ENCODE measurements at regions not wholly inside any gene's neighbourhood (a gene's known extent, or its start where the extent isn't known, plus 50 kb on each side); places are given as distances from the start of the nearest gene placed in this dataset.

- no peak for DNase-seq
These were observed 151.7 kb downstream of the FASLG start for GRCh38 chr1:172810480-172811175.

DNA sequence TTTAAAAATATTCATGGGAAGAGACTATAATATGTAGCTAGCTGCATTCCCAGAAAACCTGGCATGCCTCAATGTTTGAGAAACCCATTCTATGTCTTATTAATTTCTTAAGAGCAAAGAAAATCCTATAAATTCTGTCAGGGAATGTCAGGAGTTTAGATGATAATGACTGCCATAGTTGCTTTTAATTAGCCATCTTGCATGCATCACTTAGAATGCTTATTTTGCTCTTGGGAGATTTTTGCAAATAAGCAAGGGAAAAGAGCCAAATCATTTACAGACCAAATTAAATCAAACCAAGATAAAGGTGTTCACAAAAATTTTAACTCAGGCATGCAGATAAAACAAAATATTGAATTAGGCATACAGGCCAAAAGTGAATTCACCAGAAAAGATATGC, 152.8 kb downstream of the FASLG start:
- DNase-seq, result no peak

GRCh38 chr1:172812118-172812517, 153.2 kb downstream of the FASLG start:
- DNase-seq, result no peak

DNA sequence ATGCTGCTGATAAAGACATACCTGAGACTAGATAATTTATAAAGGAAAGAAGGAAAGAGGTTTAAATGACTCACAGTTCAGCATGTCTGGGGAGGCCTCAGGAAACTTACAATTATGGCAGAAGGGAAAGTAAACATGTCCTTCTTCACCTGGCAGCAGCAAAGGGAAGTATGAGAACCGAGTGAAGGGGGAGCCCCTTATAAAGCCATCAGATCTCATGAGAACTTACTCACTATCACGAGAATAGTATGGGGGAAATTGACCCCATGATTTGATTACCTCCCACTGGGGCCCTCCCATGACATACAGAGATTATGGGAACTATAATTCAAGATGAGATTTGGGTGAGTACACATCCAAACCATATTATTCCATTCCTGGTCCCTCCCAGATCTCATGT, 154.4 kb downstream of the FASLG start:
- no peak for DNase-seq

- no peak for DNase-seq
These were observed 155.5 kb downstream of the FASLG start for GRCh38 chr1:172814428-172814827.

GRCh38 chr1:172815740-172816139, 156.8 kb downstream of the FASLG start:
- DNase-seq, result no peak

GRCh38 chr1:172818841-172819527, 160.1 kb downstream of the FASLG start:
- DNase-seq, result no peak

- no peak for DNase-seq
These were observed 161.7 kb downstream of the FASLG start for GRCh38 chr1:172820475-172821158.

DNA sequence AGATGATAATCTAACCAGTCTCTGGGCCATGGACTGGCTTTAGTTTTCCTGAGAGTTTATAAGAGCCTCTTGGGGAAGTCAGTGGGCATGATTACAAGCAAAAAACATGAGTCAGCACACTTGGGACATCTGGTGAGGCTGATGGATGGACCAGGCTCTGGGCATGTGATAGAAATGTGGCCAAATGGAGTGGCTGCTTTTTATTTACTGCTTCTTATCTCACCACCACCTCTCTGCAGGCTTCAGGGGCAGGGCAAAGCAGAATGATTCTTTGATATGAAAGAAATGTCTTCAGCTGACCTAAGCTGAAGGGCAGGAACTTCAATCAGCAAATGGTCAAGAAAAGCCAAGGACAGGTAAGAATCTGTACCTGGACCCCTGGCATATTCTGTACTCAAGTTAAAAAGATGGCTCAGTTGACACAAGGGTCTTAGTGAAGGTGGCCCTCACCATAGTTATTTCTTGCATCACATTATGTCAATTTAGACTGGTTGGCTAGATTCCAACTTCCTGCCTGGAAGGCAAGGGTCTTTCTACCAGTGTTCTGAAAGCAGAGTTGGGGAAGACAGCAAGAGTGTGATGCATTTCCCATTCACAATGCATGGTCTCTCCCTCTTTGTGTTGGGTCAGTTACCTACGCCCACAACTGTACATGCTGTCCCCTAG, 162.8 kb downstream of the FASLG start:
- no peak for DNase-seq

DNA sequence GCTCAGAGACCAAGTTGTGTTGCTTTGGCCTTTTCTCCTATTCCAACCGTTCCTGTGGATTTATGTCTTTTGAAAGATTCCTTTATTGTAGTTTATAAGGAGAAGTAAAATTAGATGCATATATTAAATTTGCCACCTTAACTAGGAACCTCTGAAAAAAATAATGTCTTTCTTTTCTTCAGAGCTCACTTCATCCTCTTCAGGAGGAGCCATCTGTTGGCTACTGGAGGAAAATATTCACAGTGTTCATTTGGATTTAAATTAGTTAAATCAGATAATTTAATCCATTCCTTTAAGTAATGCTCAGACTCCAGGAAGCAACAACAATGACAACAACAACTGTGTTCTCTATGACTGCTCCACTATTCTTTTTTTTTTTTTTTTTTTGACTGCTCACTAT, 164.0 kb downstream of the FASLG start:
- DNase-seq, result no peak

DNA sequence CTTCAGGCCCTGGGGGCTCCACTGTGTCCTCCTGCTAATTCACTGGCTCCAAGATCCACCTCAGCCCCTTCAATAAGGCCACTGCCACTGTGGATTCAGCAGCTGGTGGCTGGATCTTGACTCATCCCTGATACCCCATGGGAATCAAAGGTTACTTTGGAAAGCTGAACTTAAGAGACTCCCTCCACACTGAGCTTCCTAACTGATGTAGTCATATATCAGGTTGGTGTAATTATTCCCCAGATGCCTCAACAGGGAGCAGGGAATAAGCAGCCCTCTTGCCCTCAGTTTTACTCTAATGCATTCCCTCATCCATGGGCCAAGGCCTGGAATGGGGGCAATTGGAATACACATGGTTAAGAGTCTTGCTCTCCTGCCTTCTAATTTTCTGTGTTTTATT, 164.6 kb downstream of the FASLG start:
- no peak for DNase-seq

DNA sequence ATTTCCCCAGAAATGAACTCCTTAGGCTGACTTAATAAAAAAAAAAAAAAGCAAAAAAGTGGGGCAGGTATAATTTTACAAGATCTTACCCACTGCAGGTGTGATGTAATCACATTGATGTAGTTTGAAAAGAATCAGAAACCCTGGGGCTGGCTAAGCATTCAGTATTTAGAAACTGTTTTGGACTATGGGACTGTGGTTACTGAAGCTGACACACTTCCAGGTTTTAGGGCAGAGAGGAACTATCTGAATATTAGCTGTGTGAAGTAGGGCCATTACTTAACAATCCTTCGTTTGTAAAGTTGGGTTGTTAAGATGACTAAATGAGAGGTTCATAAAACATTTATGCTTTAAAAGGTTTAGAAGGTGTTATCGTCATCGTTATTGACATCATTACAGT, 165.3 kb downstream of the FASLG start:
- DNase-seq, result no peak

DNA sequence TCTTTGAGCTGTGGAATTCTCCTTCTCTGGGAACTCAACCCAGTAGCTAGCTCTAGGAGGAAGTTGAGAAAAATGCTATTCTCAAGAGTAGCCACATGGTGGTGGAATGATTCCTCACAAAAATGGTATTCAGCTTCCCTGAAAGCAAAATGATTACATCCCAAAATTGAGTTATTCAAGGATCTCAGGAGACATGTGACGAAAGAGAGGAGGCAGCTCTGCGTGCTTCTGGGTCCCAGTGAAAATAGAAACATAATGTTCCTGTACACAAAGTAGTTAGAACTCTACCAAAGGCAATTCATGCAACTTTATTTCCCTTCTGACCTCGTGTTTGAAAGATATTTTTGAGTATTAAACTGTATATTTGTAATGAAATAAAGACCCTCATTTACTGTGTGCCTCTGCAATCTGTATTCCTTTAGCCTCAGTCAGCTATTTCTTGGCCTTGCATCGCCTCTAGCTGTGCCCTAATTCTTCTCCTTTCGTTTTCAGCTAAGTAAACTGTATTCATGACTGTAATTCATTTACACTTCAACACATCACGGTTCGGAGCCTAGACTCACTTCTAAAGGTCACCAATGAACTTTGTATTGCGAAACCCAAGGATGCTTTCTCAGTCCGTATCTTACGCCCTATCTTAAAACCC, 167.3 kb downstream of the FASLG start:
- DNase-seq, result no peak

DNA sequence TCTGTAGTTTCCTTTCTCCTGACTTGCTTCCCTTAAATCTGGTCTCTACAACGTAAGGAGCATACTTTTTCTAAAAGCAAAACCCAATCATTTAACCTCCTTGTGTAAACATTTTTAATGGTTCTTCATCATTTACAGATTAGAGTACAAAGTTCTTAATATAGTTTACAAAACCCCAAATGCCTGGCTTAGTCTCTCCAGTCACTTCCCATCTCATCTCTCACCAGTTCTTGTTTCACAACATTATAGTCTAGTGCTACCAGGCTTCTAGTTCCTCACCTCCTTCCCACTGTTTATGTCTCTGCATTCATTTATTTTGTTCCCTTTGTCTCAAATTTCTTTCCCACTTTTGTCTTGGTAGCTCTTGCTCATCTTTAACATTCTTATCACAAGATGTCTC, 168.4 kb downstream of the FASLG start:
- no peak for DNase-seq

DNA sequence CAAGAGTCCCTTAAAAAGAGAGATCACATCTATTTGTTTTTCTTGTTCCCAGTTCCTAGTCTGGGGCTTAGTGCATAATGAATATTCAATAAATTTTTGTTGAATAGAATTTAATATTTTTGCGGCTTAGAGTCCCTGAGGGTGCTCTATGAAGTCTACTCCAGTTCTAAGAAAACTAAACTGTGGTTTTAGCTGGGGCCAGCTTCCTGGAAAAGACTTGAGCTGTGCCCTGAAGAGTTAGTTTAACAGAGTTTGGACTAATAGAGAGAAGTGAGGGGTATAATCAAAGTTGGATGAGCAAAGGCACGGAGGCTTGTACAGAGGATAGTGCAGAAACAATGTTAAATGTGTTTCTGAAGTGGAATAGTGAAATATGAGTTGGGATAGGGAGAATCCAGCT, 168.9 kb downstream of the FASLG start:
- no peak for DNase-seq

DNA sequence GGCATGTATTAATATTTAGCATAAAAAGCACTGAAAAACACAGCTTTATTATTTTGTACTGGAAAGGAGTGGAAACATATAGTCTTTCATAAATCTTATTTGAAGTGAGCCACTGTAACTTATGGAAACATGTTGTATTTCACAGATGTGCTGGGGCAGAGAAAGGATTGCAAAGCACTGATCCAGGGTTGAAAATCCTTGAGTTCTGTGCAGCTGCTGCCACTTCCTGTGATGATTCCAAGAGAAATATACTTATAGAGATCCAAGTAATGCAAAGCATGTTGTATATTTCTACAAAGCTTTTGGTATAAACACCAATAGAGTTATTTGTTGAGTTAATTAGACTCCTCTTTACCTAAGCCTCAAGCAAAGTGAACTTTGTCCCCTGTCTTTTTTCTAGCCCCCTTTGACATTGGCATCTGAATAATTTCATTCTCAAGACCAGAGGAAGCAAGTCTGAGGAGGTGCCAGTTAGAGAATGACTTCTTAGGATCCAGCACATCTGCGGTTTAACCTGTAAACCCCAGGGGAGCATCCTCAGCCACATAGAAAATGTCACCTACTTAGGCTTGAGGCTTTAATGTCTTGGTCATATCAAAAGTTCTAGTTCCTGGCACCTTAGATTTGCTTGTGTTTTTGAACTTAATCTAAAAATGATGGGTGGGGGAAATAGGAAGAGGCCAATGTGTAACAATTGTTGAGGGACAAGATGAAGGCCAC, 173.3 kb downstream of the FASLG start:
- no peak for DNase-seq

DNA sequence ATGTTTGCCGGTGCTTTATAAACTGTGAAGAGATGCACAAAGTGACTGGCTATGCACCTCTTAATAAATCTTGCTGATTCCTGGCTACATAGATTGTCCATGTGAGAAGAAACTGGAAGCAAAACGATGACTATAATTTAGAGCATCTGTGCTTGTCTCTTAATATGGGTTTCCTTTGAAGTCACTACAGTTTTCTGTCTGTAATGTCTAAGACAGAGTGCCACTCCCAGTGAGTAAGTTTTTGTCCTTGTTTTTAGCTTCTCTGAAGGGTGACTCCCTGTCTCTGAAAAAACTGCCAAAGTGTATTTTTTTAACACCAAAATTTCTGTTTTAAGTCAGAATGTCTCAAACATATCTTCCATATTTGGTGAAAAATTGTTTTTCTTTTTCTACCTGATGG, 175.1 kb downstream of the FASLG start:
- no peak for DNase-seq

- DNase-seq, result no peak
These were observed 175.7 kb downstream of the FASLG start for GRCh38 chr1:172834609-172835008.

GRCh38 chr1:172835834-172836233, 176.9 kb downstream of the FASLG start:
- DNase-seq, result no peak

GRCh38 chr1:172837816-172838679, 179.1 kb downstream of the FASLG start:
- no peak for DNase-seq

- no peak for DNase-seq
These were observed 179.9 kb downstream of the FASLG start for GRCh38 chr1:172838680-172839313.
